ENCODE measurements at regions not wholly inside any gene's neighbourhood (a gene's known extent, or its start where the extent isn't known, plus 50 kb on each side); places are given as distances from the start of the nearest gene placed in this dataset.

DNA sequence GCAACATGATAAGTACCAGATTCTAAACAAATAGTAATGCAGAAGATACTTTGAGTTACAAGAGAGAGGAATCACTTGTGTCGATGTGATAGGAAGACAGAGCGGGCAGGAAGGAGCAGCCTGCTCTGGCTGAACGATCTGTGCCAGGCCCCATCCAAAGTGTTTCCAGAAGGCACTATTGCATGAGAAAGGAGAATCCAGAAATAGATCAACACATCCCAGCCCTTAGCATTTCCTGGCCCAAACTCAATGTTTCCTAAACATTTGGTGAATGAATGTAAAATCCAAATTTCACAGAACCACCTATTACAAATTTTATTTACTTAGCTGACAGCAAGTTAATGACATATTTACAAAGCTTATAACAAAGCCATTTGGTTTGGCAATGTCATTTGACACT lies 257.2 kb downstream of the TXNL1 start:
- TF ChIP-seq ZNF555 (tag by site-specific recombination; conservative IDR thresholded peaks at IDR 0.05) (no peak), ZNF426 (tag by site-specific recombination; IDR thresholded peaks at IDR 0.05) (no peak), ZNF621 (tag by site-specific recombination; IDR thresholded peaks at IDR 0.05) (no peak), ZNF701 (tag by site-specific recombination; IDR thresholded peaks at IDR 0.05) (no peak), ZNF560 (tag by site-specific recombination; IDR thresholded peaks at IDR 0.05; ENCODE audit: borderline replicate concordance) (no peak), GLIS1 (tag by site-specific recombination; IDR thresholded peaks at IDR 0.05) (no peak), ZNF335 (tag by site-specific recombination; conservative IDR thresholded peaks at IDR 0.05) (no peak), ZNF184 (tag by site-specific recombination; IDR thresholded peaks at IDR 0.05) (no peak)
- TF ChIP-seq, protein P1, sequence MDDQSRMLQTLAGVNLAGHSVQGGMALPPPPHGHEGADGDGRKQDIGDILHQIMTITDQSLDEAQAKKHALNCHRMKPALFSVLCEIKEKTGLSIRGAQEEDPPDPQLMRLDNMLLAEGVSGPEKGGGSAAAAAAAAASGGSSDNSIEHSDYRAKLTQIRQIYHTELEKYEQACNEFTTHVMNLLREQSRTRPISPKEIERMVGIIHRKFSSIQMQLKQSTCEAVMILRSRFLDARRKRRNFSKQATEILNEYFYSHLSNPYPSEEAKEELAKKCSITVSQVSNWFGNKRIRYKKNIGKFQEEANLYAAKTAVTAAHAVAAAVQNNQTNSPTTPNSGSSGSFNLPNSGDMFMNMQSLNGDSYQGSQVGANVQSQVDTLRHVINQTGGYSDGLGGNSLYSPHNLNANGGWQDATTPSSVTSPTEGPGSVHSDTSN (CRISPR knock-in tag; IDR thresholded peaks at IDR 0.05): no peak
- TF ChIP-seq, protein P2, sequence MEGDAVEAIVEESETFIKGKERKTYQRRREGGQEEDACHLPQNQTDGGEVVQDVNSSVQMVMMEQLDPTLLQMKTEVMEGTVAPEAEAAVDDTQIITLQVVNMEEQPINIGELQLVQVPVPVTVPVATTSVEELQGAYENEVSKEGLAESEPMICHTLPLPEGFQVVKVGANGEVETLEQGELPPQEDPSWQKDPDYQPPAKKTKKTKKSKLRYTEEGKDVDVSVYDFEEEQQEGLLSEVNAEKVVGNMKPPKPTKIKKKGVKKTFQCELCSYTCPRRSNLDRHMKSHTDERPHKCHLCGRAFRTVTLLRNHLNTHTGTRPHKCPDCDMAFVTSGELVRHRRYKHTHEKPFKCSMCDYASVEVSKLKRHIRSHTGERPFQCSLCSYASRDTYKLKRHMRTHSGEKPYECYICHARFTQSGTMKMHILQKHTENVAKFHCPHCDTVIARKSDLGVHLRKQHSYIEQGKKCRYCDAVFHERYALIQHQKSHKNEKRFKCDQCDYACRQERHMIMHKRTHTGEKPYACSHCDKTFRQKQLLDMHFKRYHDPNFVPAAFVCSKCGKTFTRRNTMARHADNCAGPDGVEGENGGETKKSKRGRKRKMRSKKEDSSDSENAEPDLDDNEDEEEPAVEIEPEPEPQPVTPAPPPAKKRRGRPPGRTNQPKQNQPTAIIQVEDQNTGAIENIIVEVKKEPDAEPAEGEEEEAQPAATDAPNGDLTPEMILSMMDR (tag by site-specific recombination; IDR thresholded peaks at IDR 0.05): no peak
- TF ChIP-seq, protein P3, sequence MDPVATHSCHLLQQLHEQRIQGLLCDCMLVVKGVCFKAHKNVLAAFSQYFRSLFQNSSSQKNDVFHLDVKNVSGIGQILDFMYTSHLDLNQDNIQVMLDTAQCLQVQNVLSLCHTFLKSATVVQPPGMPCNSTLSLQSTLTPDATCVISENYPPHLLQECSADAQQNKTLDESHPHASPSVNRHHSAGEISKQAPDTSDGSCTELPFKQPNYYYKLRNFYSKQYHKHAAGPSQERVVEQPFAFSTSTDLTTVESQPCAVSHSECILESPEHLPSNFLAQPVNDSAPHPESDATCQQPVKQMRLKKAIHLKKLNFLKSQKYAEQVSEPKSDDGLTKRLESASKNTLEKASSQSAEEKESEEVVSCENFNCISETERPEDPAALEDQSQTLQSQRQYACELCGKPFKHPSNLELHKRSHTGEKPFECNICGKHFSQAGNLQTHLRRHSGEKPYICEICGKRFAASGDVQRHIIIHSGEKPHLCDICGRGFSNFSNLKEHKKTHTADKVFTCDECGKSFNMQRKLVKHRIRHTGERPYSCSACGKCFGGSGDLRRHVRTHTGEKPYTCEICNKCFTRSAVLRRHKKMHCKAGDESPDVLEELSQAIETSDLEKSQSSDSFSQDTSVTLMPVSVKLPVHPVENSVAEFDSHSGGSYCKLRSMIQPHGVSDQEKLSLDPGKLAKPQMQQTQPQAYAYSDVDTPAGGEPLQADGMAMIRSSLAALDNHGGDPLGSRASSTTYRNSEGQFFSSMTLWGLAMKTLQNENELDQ (tag by site-specific recombination; IDR thresholded peaks at IDR 0.05; ENCODE audit: low read depth): no peak
- TF ChIP-seq, protein P4, sequence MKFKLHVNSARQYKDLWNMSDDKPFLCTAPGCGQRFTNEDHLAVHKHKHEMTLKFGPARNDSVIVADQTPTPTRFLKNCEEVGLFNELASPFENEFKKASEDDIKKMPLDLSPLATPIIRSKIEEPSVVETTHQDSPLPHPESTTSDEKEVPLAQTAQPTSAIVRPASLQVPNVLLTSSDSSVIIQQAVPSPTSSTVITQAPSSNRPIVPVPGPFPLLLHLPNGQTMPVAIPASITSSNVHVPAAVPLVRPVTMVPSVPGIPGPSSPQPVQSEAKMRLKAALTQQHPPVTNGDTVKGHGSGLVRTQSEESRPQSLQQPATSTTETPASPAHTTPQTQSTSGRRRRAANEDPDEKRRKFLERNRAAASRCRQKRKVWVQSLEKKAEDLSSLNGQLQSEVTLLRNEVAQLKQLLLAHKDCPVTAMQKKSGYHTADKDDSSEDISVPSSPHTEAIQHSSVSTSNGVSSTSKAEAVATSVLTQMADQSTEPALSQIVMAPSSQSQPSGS (tag by site-specific recombination; IDR thresholded peaks at IDR 0.05; ENCODE audit: low read depth): no peak
- TF ChIP-seq, protein P5, sequence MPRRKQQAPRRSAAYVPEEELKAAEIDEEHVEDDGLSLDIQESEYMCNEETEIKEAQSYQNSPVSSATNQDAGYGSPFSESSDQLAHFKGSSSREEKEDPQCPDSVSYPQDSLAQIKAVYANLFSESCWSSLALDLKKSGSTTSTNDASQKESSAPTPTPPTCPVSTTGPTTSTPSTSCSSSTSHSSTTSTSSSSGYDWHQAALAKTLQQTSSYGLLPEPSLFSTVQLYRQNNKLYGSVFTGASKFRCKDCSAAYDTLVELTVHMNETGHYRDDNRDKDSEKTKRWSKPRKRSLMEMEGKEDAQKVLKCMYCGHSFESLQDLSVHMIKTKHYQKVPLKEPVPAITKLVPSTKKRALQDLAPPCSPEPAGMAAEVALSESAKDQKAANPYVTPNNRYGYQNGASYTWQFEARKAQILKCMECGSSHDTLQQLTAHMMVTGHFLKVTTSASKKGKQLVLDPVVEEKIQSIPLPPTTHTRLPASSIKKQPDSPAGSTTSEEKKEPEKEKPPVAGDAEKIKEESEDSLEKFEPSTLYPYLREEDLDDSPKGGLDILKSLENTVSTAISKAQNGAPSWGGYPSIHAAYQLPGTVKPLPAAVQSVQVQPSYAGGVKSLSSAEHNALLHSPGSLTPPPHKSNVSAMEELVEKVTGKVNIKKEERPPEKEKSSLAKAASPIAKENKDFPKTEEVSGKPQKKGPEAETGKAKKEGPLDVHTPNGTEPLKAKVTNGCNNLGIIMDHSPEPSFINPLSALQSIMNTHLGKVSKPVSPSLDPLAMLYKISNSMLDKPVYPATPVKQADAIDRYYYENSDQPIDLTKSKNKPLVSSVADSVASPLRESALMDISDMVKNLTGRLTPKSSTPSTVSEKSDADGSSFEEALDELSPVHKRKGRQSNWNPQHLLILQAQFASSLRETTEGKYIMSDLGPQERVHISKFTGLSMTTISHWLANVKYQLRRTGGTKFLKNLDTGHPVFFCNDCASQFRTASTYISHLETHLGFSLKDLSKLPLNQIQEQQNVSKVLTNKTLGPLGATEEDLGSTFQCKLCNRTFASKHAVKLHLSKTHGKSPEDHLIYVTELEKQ (tag by site-specific recombination; IDR thresholded peaks at IDR 0.05; ENCODE audit: borderline replicate concordance): no peak
- TF ChIP-seq, protein P6, sequence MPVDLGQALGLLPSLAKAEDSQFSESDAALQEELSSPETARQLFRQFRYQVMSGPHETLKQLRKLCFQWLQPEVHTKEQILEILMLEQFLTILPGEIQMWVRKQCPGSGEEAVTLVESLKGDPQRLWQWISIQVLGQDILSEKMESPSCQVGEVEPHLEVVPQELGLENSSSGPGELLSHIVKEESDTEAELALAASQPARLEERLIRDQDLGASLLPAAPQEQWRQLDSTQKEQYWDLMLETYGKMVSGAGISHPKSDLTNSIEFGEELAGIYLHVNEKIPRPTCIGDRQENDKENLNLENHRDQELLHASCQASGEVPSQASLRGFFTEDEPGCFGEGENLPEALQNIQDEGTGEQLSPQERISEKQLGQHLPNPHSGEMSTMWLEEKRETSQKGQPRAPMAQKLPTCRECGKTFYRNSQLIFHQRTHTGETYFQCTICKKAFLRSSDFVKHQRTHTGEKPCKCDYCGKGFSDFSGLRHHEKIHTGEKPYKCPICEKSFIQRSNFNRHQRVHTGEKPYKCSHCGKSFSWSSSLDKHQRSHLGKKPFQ (tag by site-specific recombination; IDR thresholded peaks at IDR 0.05): no peak
